Erythroblast (primary cell): ENCODE measurements at regions not wholly inside any gene's neighbourhood (a gene's known extent, or its start where the extent isn't known, plus 50 kb on each side); places are given as distances from the start of the nearest gene placed in this dataset.

Experiments used
- DNase-seq, 2 experiments: peaks; one replicate each; lab custom pipeline; 2025; lab: John Stamatoyannopoulos, UW
- GATA1 ChIP-seq: IDR thresholded peaks from 2 replicates; pipeline ENCODE4 v1.6.1; 2011; ENCODE audit warnings: low read depth, mild to moderate bottlenecking, control low read depth, low read length, moderate library complexity
- POLR2A ChIP-seq: IDR thresholded peaks from 2 replicates; pipeline ENCODE4 v1.6.1; 2011; ENCODE audit warnings: mild to moderate bottlenecking, low read length

GRCh38 chr7:1331561-1332467, 99.1 kb downstream of the UNCX start:
- no peak for TF ChIP-seq POLR2A
- TF ChIP-seq GATA1: no peak
- no peak for DNase-seq

GRCh38 chr7:1336509-1336908, 103.8 kb downstream of the UNCX start:
- no peak for DNase-seq
- no peak for TF ChIP-seq POLR2A
- no peak for TF ChIP-seq GATA1

GRCh38 chr7:1339611-1340010, 106.9 kb downstream of the UNCX start:
- TF ChIP-seq GATA1 (no peak), POLR2A (no peak)
- DNase-seq: no peak

DNA sequence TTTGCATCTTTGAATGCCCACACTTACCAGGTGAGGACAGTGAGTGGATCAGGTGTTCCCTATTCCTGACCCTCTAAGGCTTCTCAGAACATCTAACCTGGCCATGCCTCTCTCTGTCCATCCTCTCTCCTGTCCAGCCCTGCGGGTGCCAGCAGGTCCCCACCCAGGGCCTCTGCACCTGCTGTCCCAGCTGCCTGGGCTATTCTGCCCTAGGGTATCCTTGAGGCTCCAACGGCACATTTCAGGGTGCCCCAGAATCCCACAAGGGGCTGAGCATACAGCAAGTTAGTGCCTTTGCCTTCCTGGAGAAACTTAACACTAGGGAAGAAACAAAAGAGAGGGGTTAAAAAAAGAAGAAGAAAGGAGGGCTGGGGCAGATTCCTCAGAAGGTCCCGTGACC, 107.4 kb downstream of the UNCX start:
- TF ChIP-seq GATA1 (no peak), POLR2A (no peak)
- no peak for DNase-seq

GRCh38 chr7:1340461-1341360, 108.0 kb downstream of the UNCX start:
- no peak for DNase-seq
- TF ChIP-seq GATA1: no peak
- TF ChIP-seq POLR2A: no peak

DNA sequence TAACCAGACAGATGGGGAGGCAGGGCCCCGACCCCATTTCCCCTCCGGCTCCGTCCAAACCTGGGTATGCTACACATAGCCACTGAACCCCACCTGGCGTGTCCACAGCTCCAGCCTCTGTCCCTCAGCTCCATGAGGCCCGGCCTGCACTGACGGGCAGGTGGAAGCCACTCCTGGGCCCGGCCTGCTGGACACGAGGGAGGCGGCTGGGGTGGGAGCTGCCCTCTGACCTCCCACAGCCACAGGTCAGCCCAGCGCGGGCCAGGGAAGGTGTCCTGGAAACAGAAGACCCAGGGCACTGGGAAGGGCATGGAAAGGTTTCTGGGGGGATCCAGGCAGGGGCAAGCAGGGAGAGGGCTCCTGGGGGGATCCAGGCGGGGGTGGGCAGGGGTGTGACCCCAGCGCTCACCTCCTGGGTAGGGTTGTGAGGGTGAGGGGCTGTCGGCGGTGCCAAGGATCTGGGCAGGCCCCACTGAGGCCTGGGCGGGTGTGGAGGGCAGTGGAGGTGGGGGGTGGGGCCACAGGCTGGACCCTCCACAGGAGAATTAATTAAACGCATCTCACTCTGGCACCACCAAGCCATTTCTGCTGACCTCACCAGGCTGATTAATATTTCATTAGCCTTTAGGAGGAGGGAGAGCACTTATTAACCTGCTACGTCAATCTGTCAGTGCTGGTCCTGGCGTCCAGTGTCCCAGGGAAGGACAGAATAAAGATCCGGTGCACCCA, 108.9 kb downstream of the UNCX start:
- no peak for DNase-seq
- TF ChIP-seq GATA1: no peak
- TF ChIP-seq POLR2A: no peak

- DNase-seq: no peak
- no peak for TF ChIP-seq GATA1
Observed at GRCh38 chr7:1342090-1342640, 109.5 kb downstream of the UNCX start.

GRCh38 chr7:1343551-1343950, 110.9 kb downstream of the UNCX start:
- no peak for DNase-seq
- TF ChIP-seq POLR2A (no peak), GATA1 (no peak)

- TF ChIP-seq POLR2A: no peak
- no peak for DNase-seq
Observed at GRCh38 chr7:1344421-1344820, 111.7 kb downstream of the UNCX start.

GRCh38 chr7:1344981-1345701, 112.5 kb downstream of the UNCX start:
- TF ChIP-seq GATA1: no peak
- no peak for TF ChIP-seq POLR2A
- no peak for DNase-seq

- no peak for DNase-seq
- no peak for TF ChIP-seq POLR2A
- TF ChIP-seq GATA1: no peak
Observed at GRCh38 chr7:1345796-1346755, 113.2 kb downstream of the MICALL2 start.

- TF ChIP-seq GATA1 (no peak), POLR2A (no peak)
- DNase-seq: no peak
Observed at GRCh38 chr7:1346851-1347250, 112.4 kb downstream of the MICALL2 start.
